ENCODE measurements at regions not wholly inside any gene's neighbourhood (a gene's known extent, or its start where the extent isn't known, plus 50 kb on each side); places are given as distances from the start of the nearest gene placed in this dataset.

DNA sequence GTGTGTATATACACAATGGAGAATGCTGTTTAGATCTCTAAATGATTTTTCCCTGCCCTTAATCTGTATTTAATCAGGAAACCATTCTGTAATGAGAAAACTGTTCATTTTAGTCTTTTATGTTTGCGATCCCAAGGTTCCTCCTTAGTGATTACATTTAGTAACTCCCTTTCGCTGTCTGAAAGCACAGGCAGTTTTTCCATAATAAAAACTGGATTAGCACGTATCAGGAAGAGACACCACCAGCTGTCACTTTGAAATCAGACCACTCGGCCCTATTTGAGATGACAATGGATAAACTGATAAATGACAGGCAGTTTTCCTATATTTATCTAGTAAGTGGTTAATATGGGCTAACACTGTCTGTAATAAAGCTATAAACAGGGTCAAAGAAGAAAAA is 370.9 kb downstream of the NR4A2 start:
- H3K4me3 ChIP-seq (ENCODE audit: low read depth, low read length), result no peak overlapping the region
- TF ChIP-seq MAX (IDR thresholded peaks at IDR 0.05; ENCODE audit: low read depth, low read length) (no peak), MYC (IDR thresholded peaks at IDR 0.05; ENCODE audit: low read depth, low read length) (no peak), CTCF (IDR thresholded peaks at IDR 0.05; ENCODE audit: low read depth, low read length) (no peak), POLR2A (IDR thresholded peaks at IDR 0.05; ENCODE audit: extremely low read depth, insufficient read length) (no peak)
- no peak for DNase-seq (ENCODE audit: low read depth)

GRCh38 chr2:155958834-155959233 is 373.7 kb downstream of the NR4A2 start:
- no peak for DNase-seq (ENCODE audit: low read depth)
- H3K4me3 ChIP-seq (ENCODE audit: low read depth, low read length), result no peak overlapping the region
- TF ChIP-seq MAX (IDR thresholded peaks at IDR 0.05; ENCODE audit: low read depth, low read length), result no peak
- TF ChIP-seq POLR2A (IDR thresholded peaks at IDR 0.05; ENCODE audit: extremely low read depth, insufficient read length), result no peak
- TF ChIP-seq MYC (IDR thresholded peaks at IDR 0.05; ENCODE audit: low read depth, low read length), result no peak
- no peak for TF ChIP-seq CTCF (IDR thresholded peaks at IDR 0.05; ENCODE audit: low read depth, low read length)

DNA sequence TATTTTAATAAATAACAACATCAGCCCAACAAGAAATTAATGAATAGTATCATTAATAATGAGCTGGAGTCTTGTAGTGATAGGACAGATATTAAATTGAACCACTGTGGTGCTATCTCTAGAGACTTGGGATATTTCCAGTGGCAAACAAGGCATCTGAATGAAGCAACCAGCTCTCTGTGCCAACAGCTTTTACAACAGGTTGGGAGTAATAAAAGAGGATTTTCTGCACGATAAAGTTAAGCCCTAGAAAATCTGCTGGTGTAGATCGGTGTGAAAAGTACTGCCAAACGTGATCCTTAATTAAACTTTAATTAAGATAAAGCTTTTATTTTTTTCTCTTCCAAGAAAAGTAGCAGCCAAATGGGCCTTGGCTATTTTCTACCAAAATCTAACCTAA is 385.5 kb downstream of the NR4A2 start:
- TF ChIP-seq POLR2A (IDR thresholded peaks at IDR 0.05; ENCODE audit: extremely low read depth, insufficient read length), result no peak
- TF ChIP-seq MAX (IDR thresholded peaks at IDR 0.05; ENCODE audit: low read depth, low read length), result no peak
- TF ChIP-seq CTCF (IDR thresholded peaks at IDR 0.05; ENCODE audit: low read depth, low read length), result no peak
- TF ChIP-seq MYC (IDR thresholded peaks at IDR 0.05; ENCODE audit: low read depth, low read length), result no peak

GRCh38 chr2:155944218-155944617 is 388.3 kb downstream of the NR4A2 start:
- TF ChIP-seq MYC (IDR thresholded peaks at IDR 0.05; ENCODE audit: low read depth, low read length), result no peak
- TF ChIP-seq CTCF (IDR thresholded peaks at IDR 0.05; ENCODE audit: low read depth, low read length), result no peak
- no peak for TF ChIP-seq POLR2A (IDR thresholded peaks at IDR 0.05; ENCODE audit: extremely low read depth, insufficient read length)
- TF ChIP-seq MAX (IDR thresholded peaks at IDR 0.05; ENCODE audit: low read depth, low read length), result no peak
- no peak for DNase-seq (ENCODE audit: low read depth)
- no peak overlapping the region for H3K4me3 ChIP-seq (ENCODE audit: low read depth, low read length)

More for the DNA sequence above, 385.5 kb downstream of the NR4A2 start:
- no peak for DNase-seq (ENCODE audit: low read depth)
- H3K4me3 ChIP-seq (ENCODE audit: low read depth, low read length), result no peak overlapping the region

GRCh38 chr2:155930312-155930711 is 402.2 kb downstream of the NR4A2 start:
- no peak for TF ChIP-seq MYC (IDR thresholded peaks at IDR 0.05; ENCODE audit: low read depth, low read length)
- TF ChIP-seq MAX (IDR thresholded peaks at IDR 0.05; ENCODE audit: low read depth, low read length), result no peak
- no peak for TF ChIP-seq POLR2A (IDR thresholded peaks at IDR 0.05; ENCODE audit: extremely low read depth, insufficient read length)
- TF ChIP-seq CTCF (IDR thresholded peaks at IDR 0.05; ENCODE audit: low read depth, low read length), result no peak
- no peak overlapping the region for H3K4me3 ChIP-seq (ENCODE audit: low read depth, low read length)
- DNase-seq (ENCODE audit: low read depth), result no peak

DNA sequence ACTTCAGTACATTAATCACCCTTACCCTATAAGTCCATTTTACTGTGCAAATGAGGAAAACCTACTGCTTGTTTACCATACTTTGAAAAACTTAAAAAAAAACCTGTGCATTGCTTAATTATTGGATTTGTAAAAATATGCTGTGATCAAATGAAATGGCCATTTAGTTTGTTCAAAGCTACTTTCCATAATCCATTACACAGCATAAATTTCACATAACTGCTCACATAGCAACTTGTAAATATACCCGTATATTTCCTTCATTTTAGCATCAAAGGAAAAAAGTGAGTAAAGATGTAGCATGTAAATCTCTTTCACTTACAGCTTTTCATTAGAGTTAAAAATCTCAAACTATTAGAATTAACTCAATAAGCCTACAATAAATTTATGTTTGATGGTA is 415.1 kb downstream of the NR4A2 start:
- DNase-seq (ENCODE audit: low read depth), result no peak
- H3K4me3 ChIP-seq (ENCODE audit: low read depth, low read length), result no peak overlapping the region
- TF ChIP-seq MYC (IDR thresholded peaks at IDR 0.05; ENCODE audit: low read depth, low read length) (no peak), MAX (IDR thresholded peaks at IDR 0.05; ENCODE audit: low read depth, low read length) (no peak), CTCF (IDR thresholded peaks at IDR 0.05; ENCODE audit: low read depth, low read length) (no peak), POLR2A (IDR thresholded peaks at IDR 0.05; ENCODE audit: extremely low read depth, insufficient read length) (no peak)

All from NB4 (cell line).